B cell (primary cell): ENCODE measurements at regions not wholly inside any gene's neighbourhood (a gene's known extent, or its start where the extent isn't known, plus 50 kb on each side); places are given as distances from the start of the nearest gene placed in this dataset.

Source experiments
- CTCF ChIP-seq: fragments of 200-600 bp; IDR thresholded peaks from one replicate; pipeline ENCODE4 v1.8.0; 2022; ENCODE audit warnings: antibody characterized with exemption, mild to moderate bottlenecking
- EZH2 ChIP-seq: IDR thresholded peaks from 2 replicates; pipeline ENCODE4 v1.6.1; 2012; ENCODE audit warnings: borderline replicate concordance, low read depth, mild to moderate bottlenecking, moderate library complexity, low read length; ENCODE audit not compliant: insufficient read depth, poor library complexity, severe bottlenecking

- no peak for TF ChIP-seq CTCF
- no peak for TF ChIP-seq EZH2
These were observed 164.3 kb upstream of the CLINT1 start for GRCh38 chr5:158023266-158023665.
